ENCODE measurements at regions not wholly inside any gene's neighbourhood (a gene's known extent, or its start where the extent isn't known, plus 50 kb on each side); places are given as distances from the start of the nearest gene placed in this dataset.
"Not testable (repeated sequence)": the region's sequence is repeated elsewhere in the genome, so short reads cannot be mapped to it uniquely, and the experiment has no call there.

DNA sequence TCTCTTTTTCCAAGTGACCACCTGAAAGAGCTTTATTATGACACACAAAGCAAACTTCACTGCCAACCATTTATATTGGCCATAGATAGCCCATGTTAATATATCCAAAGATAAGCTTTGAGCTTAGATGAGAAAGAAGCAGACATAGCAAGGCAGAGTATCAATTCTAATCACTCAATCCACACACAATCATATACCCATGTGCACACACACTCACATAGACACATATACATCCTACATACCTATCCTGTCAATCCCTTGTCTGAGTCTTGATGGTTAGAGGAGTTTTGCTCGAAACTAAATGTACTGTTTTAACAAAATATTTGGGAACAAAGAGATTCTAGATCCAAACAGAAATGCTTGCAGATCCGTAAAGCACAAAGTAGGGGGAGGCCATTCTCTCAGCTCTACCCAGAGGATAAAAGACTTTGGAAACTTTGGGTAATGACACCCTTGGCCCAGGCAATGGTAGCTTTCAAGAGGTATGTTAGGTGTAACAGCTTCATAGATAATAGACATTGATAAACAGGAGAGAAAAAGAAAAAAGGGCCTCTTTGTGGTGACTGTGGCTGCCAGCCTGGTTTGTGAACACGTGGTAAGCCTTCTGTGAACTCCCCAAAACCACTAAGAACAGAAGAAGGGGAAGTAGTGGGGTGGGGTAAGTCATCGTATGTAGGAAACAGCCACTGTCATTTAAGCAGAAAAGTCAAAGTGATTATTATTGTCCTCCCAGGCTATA lies 121.6 kb downstream of the TLR4 start:
- Histone ChIP-seq H3K27me3 (ENCODE audit: insufficient read depth, low read length) (no peaks in the 10 kb centered on the region), H3K4me1 (ENCODE audit: insufficient read depth, low read length) (peaks cover 31% of the 10 kb centered on the region), H3K36me3 (ENCODE audit: insufficient read depth, low read length) (no peaks in the 10 kb centered on the region), H3K27ac (ENCODE audit: low read depth, low read length) (no peak overlapping the region), H3K4me3 (ENCODE audit: low read length in 2 of 2) (no peak overlapping the region), H3K9me3 (ENCODE audit: control insufficient read depth in 1 of 2, low read length in 2 of 2) (no peaks in the 10 kb centered on the region)
- intact Hi-C loops (cut with micrococcal nuclease): loop anchor here (1.0 kb wide), 1 partner anchor 42 kb away; no protein-coding TSS in a partner anchor
- ChIA-PET POLR2A (ENCODE audit: partially characterized antibody) (interaction anchor here (1.1 kb wide), 1 partner anchor 42 kb away, joined by 4 read pairs; no protein-coding TSS in a partner anchor), CTCF (ENCODE audit: partially characterized antibody) (interaction anchor here (0.9 kb wide), 1 partner anchor 16 kb away, joined by 3 read pairs; no protein-coding TSS in a partner anchor)
- Mint-ChIP-seq H3K27me3 (peaks cover 6 to 16% of the 10 kb centered on the region in 2 donors), H3K9me3 (peaks cover 0 to 3% (median 0%) of the 10 kb centered on the region in 8 donors), H3K27ac (peak overlapping the region in 4 of 7 donors; percentile 20 to 62 (median 44)), H3K36me3 (no peaks in the 10 kb centered on the region), H3K4me1 (peaks cover 23 to 40% (median 27%) of the 10 kb centered on the region in 4 donors), H3K4me3 (peak overlapping the region in 7 of 8 donors; percentile 15 to 67 (median 50))
- peak; percentile 61 to 77 (median 66) for DNase-seq

DNA sequence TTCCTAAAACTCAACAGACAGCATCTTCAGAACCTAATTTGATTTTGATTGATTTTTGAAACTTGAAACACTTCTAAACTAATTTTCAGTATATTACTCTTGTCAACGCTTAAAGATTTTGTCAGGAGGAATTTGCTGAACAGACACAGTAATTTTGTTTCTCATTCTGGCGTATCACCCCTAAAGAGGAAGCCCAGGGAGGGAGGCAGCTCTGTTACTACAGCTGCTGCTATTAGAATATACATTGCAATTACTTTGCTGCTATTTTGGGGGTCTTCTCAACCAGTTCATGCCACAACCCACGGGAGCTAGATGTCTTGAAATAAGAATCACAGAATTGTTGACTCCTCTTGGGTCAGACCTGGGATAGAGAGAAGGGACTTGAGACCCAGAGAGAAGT lies 122.6 kb downstream of the TLR4 start:
- Histone ChIP-seq H3K27me3 (ENCODE audit: insufficient read depth, low read length) (no peaks in the 10 kb centered on the region), H3K27ac (ENCODE audit: low read depth, low read length) (no peak overlapping the region), H3K9me3 (ENCODE audit: control insufficient read depth in 1 of 2, low read length in 2 of 2) (no peaks in the 10 kb centered on the region), H3K4me1 (ENCODE audit: insufficient read depth, low read length) (peaks cover 31% of the 10 kb centered on the region), H3K4me3 (ENCODE audit: low read length in 2 of 2) (no peak overlapping the region), H3K36me3 (ENCODE audit: insufficient read depth, low read length) (no peaks in the 10 kb centered on the region)
- peak overlapping the region in 1 of 8 donors; percentile 12 for H3K4me3 Mint-ChIP-seq
- no peak overlapping the region for H3K27ac Mint-ChIP-seq
- H3K4me1 Mint-ChIP-seq: peaks cover 23 to 40% (median 27%) of the 10 kb centered on the region in 4 donors
- DNase-seq: no peak
- no peaks in the 10 kb centered on the region for H3K36me3 Mint-ChIP-seq
- intact Hi-C loops (cut with micrococcal nuclease): loop anchor here (1.0 kb wide), 1 partner anchor 44 kb away; no protein-coding TSS in a partner anchor
- H3K27me3 Mint-ChIP-seq: peaks cover 2 to 14% of the 10 kb centered on the region in 2 donors
- ChIA-PET POLR2A (ENCODE audit: partially characterized antibody) (no interaction called here), CTCF (ENCODE audit: partially characterized antibody) (no interaction called here)
- peaks cover 0 to 3% (median 0%) of the 10 kb centered on the region in 8 donors for H3K9me3 Mint-ChIP-seq

DNA sequence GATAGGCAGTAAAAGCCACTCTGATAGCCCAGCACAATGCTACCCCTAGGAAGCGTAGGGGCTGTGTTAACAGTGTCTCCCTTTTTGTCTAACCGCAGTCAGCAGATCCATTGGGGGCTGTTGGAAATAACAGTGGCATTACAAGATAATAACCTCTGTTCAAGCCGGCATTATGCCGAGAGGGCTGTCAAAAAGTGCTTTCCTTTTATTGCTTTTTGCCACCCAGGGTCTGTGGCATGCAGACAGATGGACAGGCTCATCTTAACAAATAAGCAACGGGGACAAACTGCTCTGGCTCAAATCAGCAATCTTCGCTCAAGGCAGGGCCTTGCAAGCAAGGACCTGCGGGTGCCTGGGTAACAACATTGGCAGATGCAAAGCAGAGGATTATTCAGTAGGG lies 123.3 kb downstream of the TLR4 start:
- Mint-ChIP-seq H3K27me3 (peaks cover 2 to 11% of the 10 kb centered on the region in 2 donors), H3K4me3 (peak overlapping the region in 1 of 8 donors; percentile 44), H3K36me3 (no peaks in the 10 kb centered on the region), H3K4me1 (peaks cover 23 to 40% (median 27%) of the 10 kb centered on the region in 4 donors), H3K27ac (no peak overlapping the region), H3K9me3 (peaks cover 0 to 3% (median 0%) of the 10 kb centered on the region in 8 donors)
- ChIA-PET POLR2A (ENCODE audit: partially characterized antibody) (no interaction called here), CTCF (ENCODE audit: partially characterized antibody) (no interaction called here)
- no peaks in the 10 kb centered on the region for H3K36me3 ChIP-seq (ENCODE audit: insufficient read depth, low read length)
- intact Hi-C loops (cut with micrococcal nuclease): no loop called here
- H3K27ac ChIP-seq (ENCODE audit: low read depth, low read length): no peak overlapping the region
- no peaks in the 10 kb centered on the region for H3K9me3 ChIP-seq (ENCODE audit: control insufficient read depth in 1 of 2, low read length in 2 of 2)
- no peak for DNase-seq
- no peaks in the 10 kb centered on the region for H3K27me3 ChIP-seq (ENCODE audit: insufficient read depth, low read length)
- H3K4me3 ChIP-seq (ENCODE audit: low read length in 2 of 2): no peak overlapping the region
- H3K4me1 ChIP-seq (ENCODE audit: insufficient read depth, low read length): peaks cover 31% of the 10 kb centered on the region

- no peak for DNase-seq
- CTCF ChIA-PET (ENCODE audit: partially characterized antibody): no interaction called here
Observed at GRCh38 chr9:117828466-117828865, 124.3 kb downstream of the TLR4 start.

GRCh38 chr9:117835798-117836197 lies 131.6 kb downstream of the TLR4 start:
- DNase-seq: no peak
- peaks cover 0 to 8% (median 0%) of the 10 kb centered on the region in 8 donors for H3K9me3 Mint-ChIP-seq
- H3K27me3 Mint-ChIP-seq: peaks cover 0 to 5% of the 10 kb centered on the region in 2 donors
- no peak overlapping the region for H3K27ac Mint-ChIP-seq
- intact Hi-C loops (cut with micrococcal nuclease): no loop called here
- CTCF ChIA-PET (ENCODE audit: partially characterized antibody): no interaction called here
- H3K36me3 Mint-ChIP-seq: no peaks in the 10 kb centered on the region
- POLR2A ChIA-PET (ENCODE audit: partially characterized antibody): no interaction called here
- Histone ChIP-seq H3K27me3 (ENCODE audit: insufficient read depth, low read length) (no peaks in the 10 kb centered on the region), H3K9me3 (ENCODE audit: control insufficient read depth in 1 of 2, low read length in 2 of 2) (no peaks in the 10 kb centered on the region), H3K4me1 (ENCODE audit: insufficient read depth, low read length) (no peaks in the 10 kb centered on the region), H3K36me3 (ENCODE audit: insufficient read depth, low read length) (no peaks in the 10 kb centered on the region), H3K27ac (ENCODE audit: low read depth, low read length) (no peak overlapping the region), H3K4me3 (ENCODE audit: low read length in 2 of 2) (no peak overlapping the region)
- H3K4me3 Mint-ChIP-seq: no peak overlapping the region
- peaks cover 0 to 4% (median 0%) of the 10 kb centered on the region in 4 donors for H3K4me1 Mint-ChIP-seq

More at GRCh38 chr9:117828466-117828865, 124.3 kb downstream of the TLR4 start:
- Mint-ChIP-seq H3K36me3 (no peaks in the 10 kb centered on the region), H3K4me3 (no peak overlapping the region), H3K27ac (no peak overlapping the region), H3K9me3 (peaks cover 0 to 2% (median 0%) of the 10 kb centered on the region in 8 donors), H3K27me3 (peaks cover 0 to 10% of the 10 kb centered on the region in 2 donors), H3K4me1 (peaks cover 23 to 34% (median 26%) of the 10 kb centered on the region in 4 donors)
- Histone ChIP-seq H3K27me3 (ENCODE audit: insufficient read depth, low read length) (no peaks in the 10 kb centered on the region), H3K36me3 (ENCODE audit: insufficient read depth, low read length) (no peaks in the 10 kb centered on the region), H3K4me1 (ENCODE audit: insufficient read depth, low read length) (peaks cover 31% of the 10 kb centered on the region), H3K9me3 (ENCODE audit: control insufficient read depth in 1 of 2, low read length in 2 of 2) (no peaks in the 10 kb centered on the region), H3K4me3 (ENCODE audit: low read length in 2 of 2) (no peak overlapping the region), H3K27ac (ENCODE audit: low read depth, low read length) (no peak overlapping the region)
- POLR2A ChIA-PET (ENCODE audit: partially characterized antibody): no interaction called here
- intact Hi-C loops (cut with micrococcal nuclease): no loop called here

GRCh38 chr9:117839862-117840261 lies 135.7 kb downstream of the TLR4 start:
- Mint-ChIP-seq H3K4me3 (no peak overlapping the region), H3K27ac (no peak overlapping the region)
- POLR2A ChIA-PET (ENCODE audit: partially characterized antibody): no interaction called here

DNA sequence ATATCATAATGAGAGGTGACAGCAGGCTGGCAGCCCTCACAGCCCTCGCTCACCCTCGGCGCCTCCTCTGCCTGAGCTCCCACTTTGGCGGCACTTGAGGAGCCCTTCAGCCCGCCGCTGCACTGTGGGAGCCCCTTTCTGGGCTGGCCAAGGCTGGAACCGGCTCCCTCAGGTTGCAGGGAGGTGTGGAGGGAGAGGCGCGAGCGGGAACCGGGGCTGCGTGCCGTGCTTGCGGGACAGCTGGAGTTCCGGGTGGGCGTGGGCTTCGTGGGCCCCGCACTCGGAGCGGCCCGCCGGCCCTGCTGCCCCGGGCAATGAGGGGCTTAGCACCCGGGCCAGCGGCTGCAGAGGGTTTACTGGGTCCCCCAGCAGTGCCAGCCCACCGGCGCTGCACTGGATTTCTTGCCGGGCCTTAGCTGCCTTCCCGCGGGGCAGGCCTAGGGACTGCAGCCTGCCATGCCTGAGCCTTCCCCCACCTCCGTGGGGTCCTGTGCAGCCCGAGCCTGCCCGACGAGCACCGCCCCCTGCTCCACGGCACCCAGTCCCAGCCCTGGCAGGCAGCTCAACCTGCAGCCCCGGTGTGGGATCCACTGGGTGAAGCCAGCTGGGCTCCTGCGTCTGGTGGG lies 147.7 kb downstream of the TLR4 start:
- H3K9me3 Mint-ChIP-seq; H3K27me3 Mint-ChIP-seq; H3K36me3 Mint-ChIP-seq; H3K27me3 ChIP-seq (ENCODE audit: insufficient read depth, low read length); H3K4me1 ChIP-seq (ENCODE audit: insufficient read depth, low read length); POLR2A ChIA-PET (ENCODE audit: partially characterized antibody); H3K4me1 Mint-ChIP-seq; H3K4me3 ChIP-seq (ENCODE audit: low read length in 2 of 2); DNase-seq; H3K27ac ChIP-seq (ENCODE audit: low read depth, low read length); H3K27ac Mint-ChIP-seq; H3K36me3 ChIP-seq (ENCODE audit: insufficient read depth, low read length); CTCF ChIA-PET (ENCODE audit: partially characterized antibody); H3K9me3 ChIP-seq (ENCODE audit: control insufficient read depth in 1 of 2, low read length in 2 of 2); H3K4me3 Mint-ChIP-seq; intact Hi-C loops (cut with micrococcal nuclease): not testable (repeated sequence)

More at GRCh38 chr9:117839862-117840261, 135.7 kb downstream of the TLR4 start:
- Mint-ChIP-seq H3K4me1 (peaks cover 0 to 4% (median 0%) of the 10 kb centered on the region in 4 donors), H3K27me3 (peaks cover 0 to 4% of the 10 kb centered on the region in 2 donors), H3K9me3 (peaks cover 0 to 8% (median 0%) of the 10 kb centered on the region in 8 donors), H3K36me3 (no peaks in the 10 kb centered on the region)
- H3K4me3 ChIP-seq (ENCODE audit: low read length in 2 of 2): no peak overlapping the region
- H3K36me3 ChIP-seq (ENCODE audit: insufficient read depth, low read length): no peaks in the 10 kb centered on the region
- no peaks in the 10 kb centered on the region for H3K27me3 ChIP-seq (ENCODE audit: insufficient read depth, low read length)
- H3K4me1 ChIP-seq (ENCODE audit: insufficient read depth, low read length): no peaks in the 10 kb centered on the region
- no peak overlapping the region for H3K27ac ChIP-seq (ENCODE audit: low read depth, low read length)
- H3K9me3 ChIP-seq (ENCODE audit: control insufficient read depth in 1 of 2, low read length in 2 of 2): no peaks in the 10 kb centered on the region
- no peak for DNase-seq
- intact Hi-C loops (cut with micrococcal nuclease): no loop called here
- CTCF ChIA-PET (ENCODE audit: partially characterized antibody): no interaction called here

All from CD4-positive, alpha-beta memory T cell (primary cell).